A549 (cell line): ENCODE measurements at regions not wholly inside any gene's neighbourhood (a gene's known extent, or its start where the extent isn't known, plus 50 kb on each side); places are given as distances from the start of the nearest gene placed in this dataset.
"Not testable (repeated sequence)": the region's sequence is repeated elsewhere in the genome, so short reads cannot be mapped to it uniquely, and the experiment has no call there.

ENCODE experiments used
- ATAC-seq, 2 experiments: fragments of 200-7000 bp in 1 of 2; fragments of >200 bp in 1 of 2; cut with Nextera tagmentation in 1 of 2; cut with Tn5 transposase in 1 of 2; 3 replicates each; pipeline versions ENCODE4 v1.8.0 to v1.9.1; 2018 to 2020; ENCODE audit warnings: mild to moderate bottlenecking in 1 of 2, moderate library complexity in 1 of 2
- CTCF ChIA-PET: fragments of 300-600 bp; sonication (Branson Sonifier 250); formaldehyde crosslinking; extraction: SDS; loops from one replicate; lab custom pipeline; 2021; ENCODE audit warnings: antibody characterized with exemption, inconsistent platforms; lab: Yijun Ruan, JAX
- POLR2A ChIA-PET: fragments of 350-600 bp; formaldehyde crosslinking; extraction: SDS; loops from one replicate; lab custom pipeline; 2021; ENCODE audit warnings: antibody characterized with exemption, inconsistent platforms; lab: Yijun Ruan, JAX
- DNase-seq, 2 experiments: peaks; one replicate each; pipeline versions ENCODE4 v3.0.0 to v3.0.0-alpha.2; 2011 to 2016; ENCODE audit warnings: low read depth in 1 of 2, low spot score in 1 of 2
- FAIRE-seq: peaks from 2 replicates; lab custom pipeline; 2011; peaks lifted over from hg19 to GRCh38; lab: Jason Lieb, UNC
- H3K27ac ChIP-seq, 2 experiments: fragments of >200 bp; sonication (Bioruptor Twin); formaldehyde crosslinking; 3 replicates each; pipeline ENCODE4 v1.5.1; 2016 to 2017
- H3K4me1 ChIP-seq: fragments of >200 bp; sonication (Bioruptor Twin); formaldehyde crosslinking; 3 replicates; pipeline ENCODE4 v1.6.1; 2016
- H3K4me2 ChIP-seq: fragments of >200 bp; sonication (Bioruptor Twin); formaldehyde crosslinking; 3 replicates; pipeline ENCODE4 v1.6.1; 2016
- H3K4me3 ChIP-seq: fragments of >200 bp; sonication (Bioruptor Twin); formaldehyde crosslinking; 3 replicates; pipeline ENCODE4 v1.5.1; 2016
- H3K9me3 ChIP-seq: fragments of >200 bp; sonication (Bioruptor Twin); formaldehyde crosslinking; 3 replicates; pipeline ENCODE4 v1.6.1; 2016
- CBX8 ChIP-seq: fragments of 200-600 bp; sonication (generic); IDR thresholded peaks from 2 replicates; pipeline ENCODE4 v1.6.1; 2016
- FOSB ChIP-seq: fragments of 250-450 bp; sonication (Bioruptor Pico); IDR thresholded peaks from 2 replicates; pipeline ENCODE4 v1.5.0; 2020; ENCODE audit warnings: mild to moderate bottlenecking, moderate library complexity
- FOSL2 ChIP-seq, 2 experiments: fragments of 450-650 bp in 1 of 2; fragments of >200 bp in 1 of 2; sonication (Bioruptor Twin) in 1 of 2; formaldehyde crosslinking; IDR thresholded peaks; 2 replicates each; pipeline versions ENCODE4 v1.5.0 to v1.6.1; 2016 to 2020; ENCODE audit warnings: mild to moderate bottlenecking in 1 of 2, moderate library complexity in 1 of 2
- HDAC2 ChIP-seq: fragments of 200-600 bp; sonication (generic); IDR thresholded peaks from 2 replicates; pipeline ENCODE4 v1.6.1; 2016
- HOXB13 ChIP-seq: fragments of 250-450 bp; sonication (Bioruptor Pico); IDR thresholded peaks from 2 replicates; pipeline ENCODE4 v1.5.0; 2020; ENCODE audit warnings: low read depth, mild to moderate bottlenecking, moderate library complexity
- JUN ChIP-seq, 2 experiments: fragments of >200 bp; sonication (Bioruptor Twin); formaldehyde crosslinking; IDR thresholded peaks; 2 replicates in 1 of 2; 3 replicates in 1 of 2; pipeline ENCODE4 v1.6.1; 2016 to 2017
- JUNB ChIP-seq: fragments of >200 bp; sonication (Bioruptor Twin); formaldehyde crosslinking; IDR thresholded peaks from 2 replicates; pipeline ENCODE4 v1.6.1; 2016
- RAD21 ChIP-seq, 2 experiments: fragments of >200 bp in 1 of 2; sonication (Bioruptor Twin) in 1 of 2; formaldehyde crosslinking in 1 of 2; IDR thresholded peaks in 1 of 2; conservative IDR thresholded peaks in 1 of 2; 2 replicates in 1 of 2; 3 replicates in 1 of 2; pipeline ENCODE4 v1.6.1; 2012 to 2018; ENCODE audit warnings: inconsistent platforms in 1 of 2
- RNF2 ChIP-seq: fragments of 200-600 bp; sonication (generic); IDR thresholded peaks from 2 replicates; pipeline ENCODE4 v1.6.1; 2016; ENCODE audit warnings: low read depth, mild to moderate bottlenecking, antibody characterized with exemption, moderate library complexity, borderline replicate concordance
- TP53 ChIP-seq: fragments of 250-450 bp; sonication (Bioruptor Pico); IDR thresholded peaks from 2 replicates; pipeline ENCODE4 v1.5.0; 2021; ENCODE audit warnings: mild to moderate bottlenecking, moderate library complexity
- WGBS: methylation state at CpG from one replicate; pipeline ENCODE4 v1.1.6; 2017; ENCODE audit errors: missing lambda C conversion rate; 5-methylcytosine and 5-hydroxymethylcytosine counted together

GRCh38 chrY:9260426-9260825 is 76.8 kb upstream of the TSPY4 start:
- Histone ChIP-seq H3K4me1 (no peaks in the 10 kb centered on the region), H3K9me3 (no peaks in the 10 kb centered on the region), H3K4me2 (no peak overlapping the region), H3K27ac (no peak overlapping the region), H3K4me3 (no peak overlapping the region)
- no peak for FAIRE-seq
- no peak for ATAC-seq
- WGBS = 0% methylated on average over 4 of the region's 4 CpGs
- DNase-seq = no peak
- TF ChIP-seq HOXB13 (CRISPR knock-in tag) (no peak), JUN (IDR thresholded peaks at IDR 0.05) (no peak), RAD21 (conservative IDR thresholded peaks at IDR 0.05 in 1 of 2, IDR thresholded peaks at IDR 0.05 in 1 of 2) (no peak), FOSL2 (IDR thresholded peaks at IDR 0.05) (no peak), FOSL2 (CRISPR knock-in tag; IDR thresholded peaks at IDR 0.05) (no peak), FOSB (no peak), RNF2 (no peak)
- CTCF ChIA-PET = no interaction called here
- POLR2A ChIA-PET = no interaction called here

GRCh38 chrY:9265551-9265950 is 71.7 kb upstream of the TSPY4 start:
- Histone ChIP-seq H3K9me3 (no peaks in the 10 kb centered on the region), H3K27ac (no peak overlapping the region), H3K4me1 (no peaks in the 10 kb centered on the region), H3K4me3 (no peak overlapping the region), H3K4me2 (no peak overlapping the region)
- TF ChIP-seq TP53 (CRISPR knock-in tag) = no peak
- TF ChIP-seq JUNB = no peak
- no peak for TF ChIP-seq CBX8
- TF ChIP-seq HDAC2 = no peak
- no peak for DNase-seq
- CTCF ChIA-PET = no interaction called here
- WGBS = 0% methylated on average over 1 of the region's 3 CpGs
- FAIRE-seq = no peak
- ATAC-seq = no peak
- POLR2A ChIA-PET = no interaction called here

GRCh38 chrY:9270351-9270750 is 66.9 kb upstream of the TSPY4 start:
- CTCF ChIA-PET = not testable (repeated sequence)
- WGBS = 27% methylated on average over 3 of the region's 3 CpGs

GRCh38 chrY:9272847-9273246 is 64.4 kb upstream of the TSPY4 start:
- H3K4me1 ChIP-seq, H3K4me2 ChIP-seq, DNase-seq, CTCF ChIA-PET, H3K9me3 ChIP-seq, POLR2A ChIA-PET, ATAC-seq, H3K4me3 ChIP-seq, H3K27ac ChIP-seq, FAIRE-seq: not testable (repeated sequence)
- WGBS = 6% methylated on average over 3 of the region's 6 CpGs

More at GRCh38 chrY:9270351-9270750, 66.9 kb upstream of the TSPY4 start:
- H3K27ac ChIP-seq, DNase-seq, H3K9me3 ChIP-seq, H3K4me2 ChIP-seq, ATAC-seq, H3K4me3 ChIP-seq, H3K4me1 ChIP-seq, FAIRE-seq, POLR2A ChIA-PET: not testable (repeated sequence)

- H3K4me1 ChIP-seq, POLR2A ChIA-PET, H3K4me2 ChIP-seq, H3K4me3 ChIP-seq, H3K27ac ChIP-seq, FAIRE-seq, ATAC-seq, CTCF ChIA-PET, H3K9me3 ChIP-seq, DNase-seq: not testable (repeated sequence)
- WGBS = 0% methylated on average over 7 of the region's 7 CpGs
Measured at GRCh38 chrY:9278842-9279241, 58.4 kb upstream of the TSPY4 start.
